Activated CD4-positive, CD25-positive, alpha-beta regulatory T cell treated with anti-CD3 and anti-CD28 coated beads, Interleukin-2, amount 50 U/mL, for 72 hours (primary cell): ENCODE measurements at regions not wholly inside any gene's neighbourhood (a gene's known extent, or its start where the extent isn't known, plus 50 kb on each side); places are given as distances from the start of the nearest gene placed in this dataset.

Experiments used
- DNase-seq: peaks from one replicate; pipeline ENCODE4 v3.0.0; 2021

DNA sequence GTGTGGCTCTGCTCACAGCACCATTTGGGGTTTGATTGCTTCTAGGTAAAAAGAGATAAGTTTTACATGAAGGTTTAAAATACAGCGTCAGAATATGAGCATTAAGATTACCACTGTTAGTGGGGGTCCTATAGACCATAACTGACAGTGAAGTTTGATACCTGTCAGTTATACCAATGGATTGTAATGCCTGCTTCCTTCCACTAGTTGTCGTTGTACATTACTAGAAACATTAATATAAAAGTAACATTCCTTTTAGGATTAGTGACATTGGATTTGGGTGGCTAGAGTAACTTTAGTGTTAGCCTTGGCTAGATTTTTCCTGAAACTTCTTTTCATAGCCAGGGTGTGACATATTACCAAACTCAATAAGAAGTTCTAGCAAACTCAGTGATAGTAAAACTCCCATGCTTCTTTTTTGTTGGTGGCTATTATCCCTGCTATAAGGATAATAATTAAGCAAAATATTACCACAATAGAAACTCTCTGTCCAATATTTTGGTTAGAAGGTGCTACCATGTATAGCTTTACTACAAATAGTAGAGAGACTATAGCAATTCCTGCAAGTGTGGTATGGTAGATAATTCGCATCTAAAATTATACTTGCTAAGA lies 57.1 kb downstream of the FAM181B start:
- no peak for DNase-seq

DNA sequence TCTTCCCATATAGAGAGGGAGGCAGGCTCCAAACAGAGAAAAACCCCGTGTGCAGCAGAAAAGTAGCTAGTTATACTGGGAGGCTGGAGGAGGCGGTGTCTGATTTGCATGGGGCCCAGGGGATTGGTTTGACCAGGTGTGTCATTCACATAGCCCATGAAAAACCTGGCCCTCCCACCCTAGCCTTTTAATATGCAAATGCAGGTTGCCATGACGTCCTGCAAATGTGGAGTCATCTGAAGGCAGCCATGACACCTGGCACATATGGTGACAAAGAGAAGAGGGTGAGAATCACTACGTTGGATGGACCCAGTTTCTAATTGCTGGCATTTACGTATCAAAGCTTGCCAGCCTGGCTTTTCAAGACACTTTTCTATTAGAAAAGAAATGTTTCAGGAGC lies 57.8 kb downstream of the FAM181B start:
- DNase-seq = no peak

DNA sequence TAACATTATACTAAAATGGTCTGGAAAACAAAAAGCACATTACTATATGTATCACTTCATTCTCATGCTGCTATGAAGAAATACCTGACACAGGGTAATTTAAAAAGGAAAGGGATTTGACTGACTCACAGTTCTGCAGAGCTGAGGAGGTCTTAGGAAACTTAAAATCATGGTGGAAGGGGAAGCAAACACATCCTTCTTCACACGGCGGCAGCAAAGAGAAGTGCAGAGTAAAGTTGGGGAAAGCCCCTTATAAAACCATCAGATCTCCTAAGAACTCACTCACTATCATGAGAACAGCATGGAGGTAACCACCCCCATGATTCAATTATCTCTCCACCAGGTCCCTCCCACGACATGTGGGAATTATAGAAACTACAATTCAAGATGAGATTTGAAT lies 60.0 kb downstream of the FAM181B start:
- DNase-seq = no peak

DNA sequence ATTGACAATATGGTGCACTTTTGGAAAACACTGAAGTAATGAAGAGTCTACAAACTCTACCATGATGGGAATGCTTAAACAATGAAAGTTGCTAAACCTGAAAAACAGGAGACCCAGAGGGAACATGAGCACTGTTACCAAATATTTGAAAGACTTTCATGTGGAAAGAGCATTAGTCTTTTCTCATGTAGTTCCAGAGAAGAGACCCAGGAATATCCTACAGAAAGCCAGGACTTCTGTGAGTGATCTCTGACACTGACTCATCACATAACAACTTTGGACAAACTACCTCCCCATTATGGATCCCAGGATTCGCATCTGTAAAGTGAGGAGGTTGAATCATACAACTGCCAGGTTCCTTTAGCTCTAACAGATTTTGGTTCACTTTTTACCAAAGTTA lies 62.2 kb downstream of the FAM181B start:
- no peak for DNase-seq

DNA sequence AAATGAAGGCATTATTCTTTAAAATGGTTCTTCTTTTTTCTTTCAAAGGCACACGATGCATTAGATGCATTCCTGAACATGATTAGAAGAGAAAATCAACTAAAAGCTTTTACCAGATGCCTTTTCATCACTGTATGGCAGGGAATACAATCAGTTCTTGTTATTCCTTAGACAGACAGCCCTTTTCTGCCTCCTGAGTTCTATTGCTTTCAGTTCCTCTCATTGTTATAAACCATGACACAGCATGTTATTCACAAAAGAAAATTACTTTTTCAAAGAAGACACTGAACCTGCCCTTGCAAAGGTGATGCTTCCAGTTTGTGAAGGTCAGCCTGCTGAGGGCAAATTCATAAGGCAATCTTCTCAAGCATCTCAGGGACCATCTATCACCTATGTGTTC lies 70.1 kb downstream of the FAM181B start:
- no peak for DNase-seq

DNA sequence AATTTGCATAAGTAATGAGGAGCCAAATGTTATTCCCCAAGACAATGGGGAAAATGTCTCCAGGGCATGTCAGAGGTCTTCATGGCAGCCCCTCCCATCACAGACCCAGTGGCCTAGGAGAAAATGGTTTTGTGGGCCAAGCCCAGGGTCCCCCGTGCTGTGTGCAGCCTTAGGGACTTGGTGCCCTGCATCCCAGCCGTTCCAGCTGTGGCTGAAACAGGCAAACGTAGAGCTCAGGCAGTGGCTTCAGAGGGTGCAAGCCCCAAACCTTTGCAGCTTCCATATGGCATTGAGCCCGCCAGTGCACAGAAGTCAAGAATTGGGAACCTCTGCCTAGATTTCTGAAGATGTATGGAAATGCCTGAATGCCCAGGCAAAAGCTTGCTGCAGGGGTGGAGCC lies 79.9 kb downstream of the FAM181B start:
- no peak for DNase-seq

- no peak for DNase-seq
Measured at GRCh38 chr11:82639251-82639650, 94.4 kb downstream of the FAM181B start.

DNA sequence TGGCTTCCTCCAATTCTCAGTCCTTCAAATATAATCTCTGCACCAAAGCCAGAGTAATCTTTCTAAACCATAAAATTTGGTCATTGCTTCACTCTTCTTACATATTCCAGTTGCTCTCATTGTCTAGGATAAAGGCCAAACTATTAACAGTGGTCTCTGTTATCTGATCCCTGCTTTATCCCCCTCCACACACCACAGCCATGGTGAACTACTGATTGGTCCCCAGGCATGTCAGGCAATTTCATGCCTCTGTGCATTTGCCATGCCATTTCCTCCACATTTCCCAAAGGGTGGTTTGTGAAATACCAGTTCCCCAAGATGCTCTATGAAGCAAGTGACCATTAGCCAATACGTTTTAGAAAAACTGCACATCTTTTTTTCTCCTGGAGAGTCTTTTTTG lies 97.0 kb downstream of the FAM181B start:
- no peak for DNase-seq

DNA sequence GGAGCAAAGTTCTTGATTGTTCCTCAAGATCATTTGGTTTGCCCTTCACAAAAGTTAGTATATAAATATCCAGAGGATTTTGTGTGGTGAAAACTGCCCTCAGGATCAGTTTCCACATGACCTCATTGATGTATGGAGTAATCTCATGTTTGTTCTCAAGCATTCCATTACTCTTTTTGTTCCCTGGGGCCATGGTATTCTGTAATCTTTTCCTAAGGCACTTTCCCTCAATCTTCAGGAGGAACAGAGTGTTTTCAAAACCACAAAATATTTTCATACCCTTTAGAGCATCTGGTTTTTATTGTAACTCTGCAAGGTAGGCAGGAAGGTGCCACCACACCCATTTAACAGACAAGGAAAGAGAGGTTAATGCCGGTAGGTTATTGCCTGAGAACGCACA lies 99.6 kb downstream of the FAM181B start:
- DNase-seq = no peak

DNA sequence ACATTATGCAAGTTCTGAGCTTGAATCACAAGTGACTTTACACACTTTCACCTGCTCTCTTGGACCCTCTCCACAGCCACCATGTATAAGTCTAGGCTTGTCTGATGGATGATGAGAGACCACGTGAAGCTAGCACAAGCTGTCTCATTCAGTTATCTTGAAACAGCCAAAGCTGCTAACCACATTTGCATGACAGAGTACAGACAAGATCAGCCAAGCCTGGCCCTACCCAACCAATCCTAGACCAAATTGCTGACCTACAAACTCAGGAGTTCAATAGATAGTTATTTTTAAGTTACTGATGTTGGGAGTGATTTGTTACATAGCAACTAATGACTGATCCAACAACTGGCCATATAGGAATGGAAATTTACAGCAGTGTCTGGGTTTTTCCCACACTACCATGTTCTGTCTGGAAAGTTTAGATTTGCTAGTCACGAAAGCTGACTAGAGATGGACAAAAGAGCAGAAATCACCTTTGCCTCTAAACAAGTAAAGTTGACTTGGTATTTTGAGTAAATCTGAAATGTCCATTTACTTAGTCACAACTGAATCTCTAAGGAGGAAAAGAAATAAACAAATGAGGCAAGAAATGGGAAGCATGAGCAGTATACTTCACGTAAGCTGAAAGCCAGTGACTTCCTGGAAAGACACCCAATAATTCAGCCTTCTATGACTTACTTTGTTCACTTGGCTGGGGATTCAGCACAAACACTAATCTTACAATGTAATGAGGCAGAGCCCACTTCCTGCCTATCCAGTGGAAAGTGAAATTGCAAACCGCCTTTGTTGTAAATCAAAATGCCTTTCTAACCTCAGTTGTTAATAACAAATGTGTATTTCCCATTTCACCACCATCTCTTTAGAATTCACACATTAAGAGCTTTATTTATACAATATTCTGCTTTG lies 101.7 kb downstream of the FAM181B start:
- DNase-seq = no peak

DNA sequence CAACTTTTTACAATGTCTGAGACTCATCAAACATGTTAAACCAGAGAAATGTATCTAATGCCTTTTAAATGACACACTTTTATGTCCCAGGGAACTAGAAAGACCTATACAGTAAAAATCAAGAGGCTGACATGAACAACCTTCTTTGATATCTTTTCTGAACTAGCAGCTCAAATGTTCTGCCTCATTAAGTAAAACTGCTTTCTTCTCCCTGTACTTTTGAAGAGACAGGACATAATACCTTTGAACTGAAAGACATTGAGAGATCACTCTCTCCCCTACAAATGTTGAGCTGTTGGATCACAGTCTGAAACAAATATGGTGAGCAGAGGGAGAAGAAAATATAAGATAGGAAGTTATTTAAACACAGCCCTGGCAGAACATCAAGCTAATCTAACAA lies 123.0 kb downstream of the FAM181B start:
- DNase-seq = no peak

- no peak for DNase-seq
Measured at GRCh38 chr11:82606738-82607137, 126.9 kb downstream of the FAM181B start.

- no peak for DNase-seq
Measured at GRCh38 chr11:82601711-82602110, 132.0 kb downstream of the FAM181B start.

GRCh38 chr11:82599836-82600235 lies 133.8 kb downstream of the FAM181B start:
- DNase-seq = no peak

GRCh38 chr11:82586581-82586980 lies 147.1 kb downstream of the FAM181B start:
- no peak for DNase-seq

GRCh38 chr11:82577246-82577645 lies 156.4 kb downstream of the FAM181B start:
- DNase-seq = no peak

- DNase-seq = no peak
Measured at GRCh38 chr11:82560836-82561235, 172.8 kb downstream of the FAM181B start.

DNA sequence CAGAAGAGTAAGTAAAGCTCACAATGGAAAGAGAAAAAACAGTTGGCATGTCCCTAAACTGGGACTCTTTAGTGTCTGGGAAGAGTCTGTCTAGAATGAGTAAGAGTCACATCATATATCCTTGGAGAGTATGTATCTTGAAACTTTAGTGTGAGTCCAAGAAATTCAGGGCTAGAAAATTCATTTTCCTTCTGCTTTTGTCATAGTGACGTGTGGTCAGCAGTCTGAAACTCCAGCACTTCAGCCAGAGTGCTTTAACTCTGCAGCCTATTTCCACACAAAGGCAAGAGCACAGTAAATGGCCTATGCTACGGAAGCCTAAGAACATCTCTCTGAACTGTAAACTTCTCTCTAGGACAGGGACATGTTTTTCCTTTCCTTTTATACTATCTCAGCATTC lies 174.1 kb downstream of the FAM181B start:
- no peak for DNase-seq

DNA sequence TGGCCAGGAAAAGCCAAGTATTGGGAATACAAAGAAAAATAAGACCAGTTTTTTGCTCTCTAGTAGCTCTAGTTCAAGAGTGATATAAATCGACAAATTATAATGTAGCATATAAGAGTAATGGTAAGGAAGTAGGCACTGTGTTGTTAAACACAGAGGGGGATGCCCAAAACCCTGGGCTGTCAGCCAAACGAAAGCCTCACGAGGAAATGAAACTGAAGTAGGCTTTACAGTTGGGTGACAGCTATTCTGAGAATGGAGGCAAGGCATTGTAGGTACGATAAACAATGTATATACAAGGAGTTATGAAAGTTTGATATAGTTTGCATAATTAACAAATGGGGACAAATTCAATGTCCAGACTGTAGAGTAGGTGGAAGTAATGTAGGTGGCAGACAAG lies 176.4 kb downstream of the FAM181B start:
- no peak for DNase-seq

- no peak for DNase-seq
Measured at GRCh38 chr11:82556210-82556609, 177.5 kb downstream of the FAM181B start.

- DNase-seq = no peak
Measured at GRCh38 chr11:82546661-82547557, 186.8 kb downstream of the FAM181B start.

- DNase-seq = no peak
Measured at GRCh38 chr11:82539669-82540068, 194.0 kb downstream of the FAM181B start.

DNA sequence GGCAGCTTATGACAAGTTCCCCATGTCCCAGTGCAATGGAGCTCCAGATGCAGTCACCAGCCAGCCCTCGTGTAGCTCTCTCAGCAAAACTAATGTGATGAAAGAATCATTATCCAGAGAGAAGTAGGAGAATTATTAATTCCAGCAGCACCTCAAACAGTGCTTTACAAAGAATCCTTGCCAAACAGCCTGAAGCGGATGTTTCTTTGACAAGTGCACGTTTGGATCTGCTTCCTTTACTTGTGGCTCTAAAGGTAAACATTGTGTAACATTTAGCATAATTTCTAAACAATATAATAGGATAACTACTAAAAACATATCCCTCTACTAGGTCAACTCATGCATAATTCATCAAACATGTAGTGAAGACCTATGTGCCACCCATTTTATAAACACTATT lies 197.0 kb downstream of the FAM181B start:
- DNase-seq = no peak
